ENCODE measurements at regions not wholly inside any gene's neighbourhood (a gene's known extent, or its start where the extent isn't known, plus 50 kb on each side); places are given as distances from the start of the nearest gene placed in this dataset.

GRCh38 chr5:153905219-153905618, 133.5 kb downstream of the FAM114A2 start:
- no peaks in the 10 kb centered on the region for H4K20me1 ChIP-seq (ENCODE audit: low read length)
- no peak overlapping the region for H3K27ac ChIP-seq (ENCODE audit: low read length)
- H3K9ac ChIP-seq (ENCODE audit: low read length), result no peak overlapping the region
- no peak overlapping the region for H3K4me2 ChIP-seq (ENCODE audit: low read length)
- no peaks in the 10 kb centered on the region for H3F3A ChIP-seq (ENCODE audit: low read length, unreplicated experiment)
- H3K36me3 ChIP-seq (ENCODE audit: low read depth, low read length), result no peaks in the 10 kb centered on the region
- no peaks in the 10 kb centered on the region for H3K27me3 ChIP-seq (ENCODE audit: low read length)
- no peaks in the 10 kb centered on the region for H3K9me3 ChIP-seq (ENCODE audit: low read length)
- intact Hi-C loops (cut with micrococcal nuclease), result no loop called here
- no peak overlapping the region for H3K4me3 ChIP-seq (ENCODE audit: low read length)
- no peaks in the 10 kb centered on the region for H3K4me1 ChIP-seq (ENCODE audit: insufficient read depth, low read length)
- H3K79me2 ChIP-seq (ENCODE audit: low read length), result no peaks in the 10 kb centered on the region
- H2AFZ ChIP-seq (ENCODE audit: low read length), result no peak overlapping the region
- TF ChIP-seq EZH2phosphoT487 (IDR thresholded peaks at IDR 0.05; ENCODE audit: borderline replicate concordance, low read length), result no peak
- TF ChIP-seq CTCF (conservative IDR thresholded peaks at IDR 0.05; ENCODE audit: low read depth, low read length), result no peak
- no peak for TF ChIP-seq EZH2 (IDR thresholded peaks at IDR 0.05; ENCODE audit: low read length, unreplicated experiment)
- no peaks in the 10 kb centered on the region for H3K9me2 ChIP-seq (replicated peaks; ENCODE audit: low read length)
- POLR2A ChIA-PET (ENCODE audit: unreplicated experiment), result no interaction called here
- no TSS peak for BruUV-seq (replicated peaks)
- ATAC-seq (no peak), DNase-seq (no peak)
- CTCF ChIA-PET, result no interaction called here

- no peak overlapping the region for H3K9ac ChIP-seq (ENCODE audit: low read length)
- no peaks in the 10 kb centered on the region for H3K9me3 ChIP-seq (ENCODE audit: low read length)
- no peaks in the 10 kb centered on the region for H4K20me1 ChIP-seq (ENCODE audit: low read length)
- TF ChIP-seq CTCF (conservative IDR thresholded peaks at IDR 0.05; ENCODE audit: low read depth, low read length) (no peak), EZH2phosphoT487 (IDR thresholded peaks at IDR 0.05; ENCODE audit: borderline replicate concordance, low read length) (no peak), EZH2 (IDR thresholded peaks at IDR 0.05; ENCODE audit: low read length, unreplicated experiment) (no peak)
- CTCF ChIA-PET, result no interaction called here
- POLR2A ChIA-PET (ENCODE audit: unreplicated experiment), result no interaction called here
- H3K27ac ChIP-seq (ENCODE audit: low read length), result no peak overlapping the region
- no peak overlapping the region for H2AFZ ChIP-seq (ENCODE audit: low read length)
- H3K4me2 ChIP-seq (ENCODE audit: low read length), result no peak overlapping the region
- intact Hi-C loops (cut with micrococcal nuclease), result no loop called here
- H3K9me2 ChIP-seq (replicated peaks; ENCODE audit: low read length), result no peaks in the 10 kb centered on the region
- H3K4me1 ChIP-seq (ENCODE audit: insufficient read depth, low read length), result no peaks in the 10 kb centered on the region
- H3K36me3 ChIP-seq (ENCODE audit: low read depth, low read length), result no peaks in the 10 kb centered on the region
- H3K27me3 ChIP-seq (ENCODE audit: low read length), result no peaks in the 10 kb centered on the region
- H3K4me3 ChIP-seq (ENCODE audit: low read length), result no peak overlapping the region
- no peaks in the 10 kb centered on the region for H3K79me2 ChIP-seq (ENCODE audit: low read length)
- no peak for ATAC-seq
- H3F3A ChIP-seq (ENCODE audit: low read length, unreplicated experiment), result no peaks in the 10 kb centered on the region
- no TSS peak for BruUV-seq (replicated peaks)
- DNase-seq, result no peak
Observed at GRCh38 chr5:153903321-153903720, 135.4 kb downstream of the FAM114A2 start.

GRCh38 chr5:153902016-153902415, 136.7 kb downstream of the FAM114A2 start:
- TF ChIP-seq EZH2 (IDR thresholded peaks at IDR 0.05; ENCODE audit: low read length, unreplicated experiment) (no peak), EZH2phosphoT487 (IDR thresholded peaks at IDR 0.05; ENCODE audit: borderline replicate concordance, low read length) (no peak), CTCF (conservative IDR thresholded peaks at IDR 0.05; ENCODE audit: low read depth, low read length) (no peak)
- H3K9ac ChIP-seq (ENCODE audit: low read length), result no peak overlapping the region
- no peaks in the 10 kb centered on the region for H3K36me3 ChIP-seq (ENCODE audit: low read depth, low read length)
- no peaks in the 10 kb centered on the region for H3K27me3 ChIP-seq (ENCODE audit: low read length)
- ChIA-PET POLR2A (ENCODE audit: unreplicated experiment) (no interaction called here), CTCF (no interaction called here)
- no peaks in the 10 kb centered on the region for H3K9me3 ChIP-seq (ENCODE audit: low read length)
- H3K4me1 ChIP-seq (ENCODE audit: insufficient read depth, low read length), result no peaks in the 10 kb centered on the region
- H2AFZ ChIP-seq (ENCODE audit: low read length), result no peak overlapping the region
- H3K4me3 ChIP-seq (ENCODE audit: low read length), result no peak overlapping the region
- H3K79me2 ChIP-seq (ENCODE audit: low read length), result no peaks in the 10 kb centered on the region
- no TSS peak for BruUV-seq (replicated peaks)
- intact Hi-C loops (cut with micrococcal nuclease), result no loop called here
- H3K9me2 ChIP-seq (replicated peaks; ENCODE audit: low read length), result no peaks in the 10 kb centered on the region
- no peak overlapping the region for H3K4me2 ChIP-seq (ENCODE audit: low read length)
- H3F3A ChIP-seq (ENCODE audit: low read length, unreplicated experiment), result no peaks in the 10 kb centered on the region
- no peak overlapping the region for H3K27ac ChIP-seq (ENCODE audit: low read length)
- no peak for ATAC-seq
- DNase-seq, result no peak
- no peaks in the 10 kb centered on the region for H4K20me1 ChIP-seq (ENCODE audit: low read length)
